ENCODE measurements at regions not wholly inside any gene's neighbourhood (a gene's known extent, or its start where the extent isn't known, plus 50 kb on each side); places are given as distances from the start of the nearest gene placed in this dataset.
"Not testable (repeated sequence)": the region's sequence is repeated elsewhere in the genome, so short reads cannot be mapped to it uniquely, and the experiment has no call there.

DNA sequence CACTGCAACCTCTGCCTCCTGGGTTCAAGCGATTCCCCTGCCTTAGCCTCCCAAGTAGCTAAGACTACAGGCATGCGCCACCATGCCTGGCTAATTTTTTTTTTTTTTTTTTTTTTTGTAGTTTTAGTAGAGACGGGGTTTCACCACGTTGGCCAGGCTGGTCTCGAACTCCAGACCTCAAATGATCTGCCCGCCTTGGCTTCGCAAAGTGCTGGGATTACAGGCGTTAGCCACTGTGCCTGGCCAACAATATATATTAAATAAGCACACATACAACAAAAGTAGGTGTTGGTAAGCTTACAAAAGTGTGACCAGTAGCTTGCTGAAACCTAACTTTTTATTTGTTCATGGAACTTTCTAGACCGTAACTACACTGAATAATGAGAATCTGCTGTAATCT is 117.1 kb upstream of the SERF1B start:
- peak in 1 of 2 donors; percentile 5 for DNase-seq

DNA sequence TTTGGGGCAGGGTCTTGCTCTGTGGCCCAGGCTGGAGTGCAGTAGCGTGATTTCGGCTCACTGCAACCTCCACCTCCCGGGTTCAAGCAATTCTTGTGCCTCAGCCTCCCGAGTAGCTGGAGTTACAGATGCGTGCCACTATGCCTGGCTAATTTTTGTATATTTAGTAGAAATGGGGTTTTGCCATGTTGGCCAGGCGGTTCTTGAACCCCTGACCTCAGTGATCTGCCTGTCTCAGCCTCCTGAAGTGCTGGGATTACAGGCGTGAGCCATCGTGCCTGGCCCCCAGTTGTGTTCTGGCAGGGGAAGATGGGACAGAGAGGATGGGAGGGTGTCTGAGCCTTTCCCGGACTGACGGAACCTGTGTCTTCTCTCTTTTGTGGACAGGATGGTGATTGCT is 111.3 kb upstream of the SERF1B start:
- not testable (repeated sequence) for DNase-seq
